Vagina (tissue), 2 donors: ENCODE measurements at regions not wholly inside any gene's neighbourhood (a gene's known extent, or its start where the extent isn't known, plus 50 kb on each side); places are given as distances from the start of the nearest gene placed in this dataset.
A peak's percentile ranks its signal among the peaks of the same experiment; 100 is the strongest.

Source experiments
- DNase-seq, 2 donors: peaks; one replicate each; pipeline ENCODE4 v3.0.0-alpha.2; 2017; ENCODE audit errors: extremely low spot score in 2 of 2
- H3K27ac ChIP-seq: fragments of 200-600 bp; sonication (generic); one replicate; pipeline ENCODE4 v1.5.1; 2019
- H3K27me3 ChIP-seq: fragments of 200-600 bp; sonication (generic); one replicate; pipeline ENCODE4 v1.5.1; 2019
- H3K36me3 ChIP-seq, 2 donors: fragments of 200-600 bp; sonication (generic); one replicate each; pipeline ENCODE4 v1.5.1; 2017 to 2019
- H3K4me1 ChIP-seq: fragments of 200-600 bp; sonication (generic); one replicate; pipeline ENCODE4 v1.5.1; 2019
- H3K4me3 ChIP-seq, 2 donors: fragments of 200-600 bp; sonication (generic); 1 replicate in 1 of 2; 2 replicates in 1 of 2; pipeline ENCODE4 v1.5.1; 2016 to 2019
- H3K9me3 ChIP-seq: fragments of 200-600 bp; sonication (generic); one replicate; pipeline ENCODE4 v1.5.1; 2019
- CTCF ChIP-seq, 3 experiments: fragments of 450-650 bp in 2 of 3; fragments of 200-600 bp in 1 of 3; sonication (generic) in 1 of 3; IDR thresholded peaks; one replicate each; pipeline ENCODE4 v1.5.1; 2017 to 2019; ENCODE audit warnings: antibody characterized with exemption in 3 of 3, mild to moderate bottlenecking in 2 of 3, moderate library complexity in 2 of 3
- POLR2A ChIP-seq, 2 donors: fragments of 450-650 bp; IDR thresholded peaks; one replicate each; pipeline ENCODE4 v1.6.1; 2017; ENCODE audit warnings: antibody characterized with exemption in 2 of 2, mild to moderate bottlenecking in 2 of 2, moderate library complexity in 2 of 2
- POLR2AphosphoS5 ChIP-seq, 2 donors: sonication (generic); formaldehyde crosslinking; IDR thresholded peaks; one replicate each; pipeline ENCODE4 v1.9.0; 2017; ENCODE audit warnings: antibody characterized with exemption in 2 of 2, mild to moderate bottlenecking in 2 of 2, low read depth in 1 of 2; ENCODE audit not compliant: insufficient read depth in 1 of 2
- intact Hi-C: fragments of 100-400 bp; cut with DNase I; formaldehyde crosslinking; loops from one replicate; pipeline ENCODE4 v1.15.1; 2023

GRCh38 chr2:9150568-9150900 is 56.1 kb upstream of the ASAP2 start:
- Histone ChIP-seq H3K4me3 (no peak overlapping the region), H3K27me3 (no peaks in the 10 kb centered on the region), H3K27ac (no peak overlapping the region), H3K4me1 (peaks cover 15% of the 10 kb centered on the region), H3K36me3 (no peaks in the 10 kb centered on the region), H3K9me3 (no peaks in the 10 kb centered on the region)
- intact Hi-C loops = no loop called here
- peak in 1 of 2 donors; percentile 58 for DNase-seq
- TF ChIP-seq POLR2A (IDR thresholded peaks at IDR 0.05) = no peak
- no peak for TF ChIP-seq POLR2AphosphoS5 (IDR thresholded peaks at IDR 0.05; ENCODE audit: insufficient read depth in 1 of 2, low read depth in 1 of 2)
- TF ChIP-seq CTCF (IDR thresholded peaks at IDR 0.05) = no peak

GRCh38 chr2:9149726-9150567 is 56.7 kb upstream of the ASAP2 start:
- Histone ChIP-seq H3K36me3 (no peaks in the 10 kb centered on the region), H3K27me3 (no peaks in the 10 kb centered on the region), H3K27ac (no peak overlapping the region), H3K9me3 (no peaks in the 10 kb centered on the region), H3K4me1 (peaks cover 16% of the 10 kb centered on the region), H3K4me3 (no peak overlapping the region)
- DNase-seq = no peak
- TF ChIP-seq CTCF (IDR thresholded peaks at IDR 0.05) = no peak
- TF ChIP-seq POLR2A (IDR thresholded peaks at IDR 0.05) = no peak
- no peak for TF ChIP-seq POLR2AphosphoS5 (IDR thresholded peaks at IDR 0.05; ENCODE audit: insufficient read depth in 1 of 2, low read depth in 1 of 2)
- intact Hi-C loops = loop anchor here (10.0 kb wide), 1 partner anchor 185 kb away; no protein-coding TSS in a partner anchor

- DNase-seq = no peak
- Histone ChIP-seq H3K27me3 (no peaks in the 10 kb centered on the region), H3K4me3 (no peak overlapping the region), H3K36me3 (no peaks in the 10 kb centered on the region), H3K9me3 (no peaks in the 10 kb centered on the region), H3K4me1 (peaks cover 22% of the 10 kb centered on the region), H3K27ac (no peak overlapping the region)
- TF ChIP-seq CTCF (IDR thresholded peaks at IDR 0.05) = no peak
- no peak for TF ChIP-seq POLR2A (IDR thresholded peaks at IDR 0.05)
- TF ChIP-seq POLR2AphosphoS5 (IDR thresholded peaks at IDR 0.05; ENCODE audit: insufficient read depth in 1 of 2, low read depth in 1 of 2) = no peak
- intact Hi-C loops = loop anchor here (10.0 kb wide), 1 partner anchor 185 kb away; no protein-coding TSS in a partner anchor
Observed at GRCh38 chr2:9149388-9149660, 57.3 kb upstream of the ASAP2 start.

GRCh38 chr2:9146646-9147045 is 60.0 kb upstream of the ASAP2 start:
- TF ChIP-seq POLR2AphosphoS5 (IDR thresholded peaks at IDR 0.05; ENCODE audit: insufficient read depth in 1 of 2, low read depth in 1 of 2) (no peak), CTCF (IDR thresholded peaks at IDR 0.05) (no peak), POLR2A (IDR thresholded peaks at IDR 0.05) (no peak)
- no peaks in the 10 kb centered on the region for H3K27me3 ChIP-seq
- intact Hi-C loops = loop anchor here (10.0 kb wide), 1 partner anchor 188 kb away; no protein-coding TSS in a partner anchor
- no peak for DNase-seq
- no peaks in the 10 kb centered on the region for H3K9me3 ChIP-seq
- no peak overlapping the region for H3K27ac ChIP-seq
- peaks cover 19% of the 10 kb centered on the region for H3K4me1 ChIP-seq
- H3K4me3 ChIP-seq = no peak overlapping the region
- no peaks in the 10 kb centered on the region for H3K36me3 ChIP-seq

GRCh38 chr2:9145752-9146430 is 60.7 kb upstream of the ASAP2 start:
- TF ChIP-seq POLR2AphosphoS5 (IDR thresholded peaks at IDR 0.05; ENCODE audit: insufficient read depth in 1 of 2, low read depth in 1 of 2) (no peak), POLR2A (IDR thresholded peaks at IDR 0.05) (no peak), CTCF (IDR thresholded peaks at IDR 0.05) (no peak)
- intact Hi-C loops = loop anchor here (10.0 kb wide), 1 partner anchor 189 kb away; no protein-coding TSS in a partner anchor
- H3K36me3 ChIP-seq = no peaks in the 10 kb centered on the region
- H3K9me3 ChIP-seq = no peaks in the 10 kb centered on the region
- peaks cover 19% of the 10 kb centered on the region for H3K4me1 ChIP-seq
- DNase-seq = peak in 1 of 2 donors; percentile 72
- H3K4me3 ChIP-seq = no peak overlapping the region
- H3K27me3 ChIP-seq = no peaks in the 10 kb centered on the region
- no peak overlapping the region for H3K27ac ChIP-seq
